ENCODE measurements at regions not wholly inside any gene's neighbourhood (a gene's known extent, or its start where the extent isn't known, plus 50 kb on each side); places are given as distances from the start of the nearest gene placed in this dataset.

DNA sequence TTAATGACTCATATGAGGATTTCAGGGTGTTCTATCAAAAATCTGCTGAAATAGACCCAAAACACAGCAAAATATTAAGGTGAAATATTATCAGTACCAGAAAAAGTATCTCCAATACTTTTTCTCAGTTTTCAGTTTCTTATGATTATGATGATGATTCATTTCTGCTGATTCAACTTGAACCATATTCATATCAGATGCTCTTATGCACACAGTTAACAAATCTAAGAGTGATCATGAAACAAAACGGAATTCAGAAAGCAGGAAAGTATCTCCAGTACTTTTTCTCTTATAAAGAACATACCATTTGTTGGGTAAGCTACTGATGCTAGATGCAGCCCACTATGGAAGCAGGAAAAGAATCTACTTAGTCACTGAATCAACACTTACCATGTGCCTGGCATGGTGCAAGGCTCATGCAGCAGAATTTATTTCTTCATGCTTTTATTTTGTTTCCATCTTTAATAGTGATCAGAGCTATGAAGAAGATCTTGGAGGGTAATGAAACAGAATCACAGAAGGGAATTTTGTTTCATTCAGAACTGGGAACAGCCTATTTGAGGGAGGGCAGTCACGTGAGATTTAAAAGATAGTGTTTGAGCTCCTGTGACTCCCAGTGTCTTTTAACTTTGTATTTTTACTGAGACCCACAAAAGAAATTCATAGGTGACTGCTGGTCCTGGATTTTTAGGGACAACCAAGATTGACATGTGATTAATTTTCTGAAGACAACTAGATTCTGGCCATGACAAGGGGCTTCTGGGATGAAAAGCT is 480.6 kb downstream of the SETD4 start:
- 73% methylated on average over 2 of the region's 2 CpGs for WGBS (ENCODE audit: low lambda C conversion rate)
- Histone ChIP-seq H2AFZ (ENCODE audit: low read length) (no peak overlapping the region), H3K4me2 (ENCODE audit: low read depth, low read length) (no peak overlapping the region), H3K27me3 (ENCODE audit: control insufficient read depth in 1 of 2, insufficient read depth in 2 of 2, low read length in 2 of 2) (no peaks in the 10 kb centered on the region; a peak in 1 of 5 replicates), H3K36me3 (replicated peaks in 1 of 2; ENCODE audit: control insufficient read depth in 1 of 2, insufficient read depth in 2 of 2, low read length in 2 of 2) (no peaks in the 10 kb centered on the region), H3K27ac (ENCODE audit: extremely low read length, insufficient read depth, low read length) (no peak overlapping the region), H3K9ac (ENCODE audit: insufficient read depth, low read depth, low read length) (no peak overlapping the region), H3K4me3 (replicated peaks in 1 of 3; ENCODE audit: insufficient read depth in 1 of 3, low read depth in 2 of 3, low read length in 3 of 3) (no peak overlapping the region), H3K79me2 (ENCODE audit: insufficient read depth, low read length) (no peaks in the 10 kb centered on the region), H3K9me3 (ENCODE audit: low read length) (no peaks in the 10 kb centered on the region), H4K20me1 (ENCODE audit: insufficient read depth, low read length) (no peaks in the 10 kb centered on the region), H3K4me1 (ENCODE audit: insufficient read depth, low read length) (no peaks in the 10 kb centered on the region)
- DNase-seq (ENCODE audit: low spot score) = no peak
- no TSS peak for BruUV-seq (replicated peaks)
- no peak for FAIRE-seq
- POLR2A ChIA-PET = no interaction called here
- in situ Hi-C loops (cut with HindIII; ENCODE audit: extremely low pct_ligation_motif_present, low pct_unique_long_range_greater_than_20kb) = no loop called here
- CTCF ChIA-PET (ENCODE audit: low intra/inter-chr PET ratio, low total read pairs) = no interaction called here
- intact Hi-C loops (cut with micrococcal nuclease; ENCODE audit: unreplicated experiment) = no loop called here
- ATAC-seq = no peak
- TF ChIP-seq, protein P1, sequence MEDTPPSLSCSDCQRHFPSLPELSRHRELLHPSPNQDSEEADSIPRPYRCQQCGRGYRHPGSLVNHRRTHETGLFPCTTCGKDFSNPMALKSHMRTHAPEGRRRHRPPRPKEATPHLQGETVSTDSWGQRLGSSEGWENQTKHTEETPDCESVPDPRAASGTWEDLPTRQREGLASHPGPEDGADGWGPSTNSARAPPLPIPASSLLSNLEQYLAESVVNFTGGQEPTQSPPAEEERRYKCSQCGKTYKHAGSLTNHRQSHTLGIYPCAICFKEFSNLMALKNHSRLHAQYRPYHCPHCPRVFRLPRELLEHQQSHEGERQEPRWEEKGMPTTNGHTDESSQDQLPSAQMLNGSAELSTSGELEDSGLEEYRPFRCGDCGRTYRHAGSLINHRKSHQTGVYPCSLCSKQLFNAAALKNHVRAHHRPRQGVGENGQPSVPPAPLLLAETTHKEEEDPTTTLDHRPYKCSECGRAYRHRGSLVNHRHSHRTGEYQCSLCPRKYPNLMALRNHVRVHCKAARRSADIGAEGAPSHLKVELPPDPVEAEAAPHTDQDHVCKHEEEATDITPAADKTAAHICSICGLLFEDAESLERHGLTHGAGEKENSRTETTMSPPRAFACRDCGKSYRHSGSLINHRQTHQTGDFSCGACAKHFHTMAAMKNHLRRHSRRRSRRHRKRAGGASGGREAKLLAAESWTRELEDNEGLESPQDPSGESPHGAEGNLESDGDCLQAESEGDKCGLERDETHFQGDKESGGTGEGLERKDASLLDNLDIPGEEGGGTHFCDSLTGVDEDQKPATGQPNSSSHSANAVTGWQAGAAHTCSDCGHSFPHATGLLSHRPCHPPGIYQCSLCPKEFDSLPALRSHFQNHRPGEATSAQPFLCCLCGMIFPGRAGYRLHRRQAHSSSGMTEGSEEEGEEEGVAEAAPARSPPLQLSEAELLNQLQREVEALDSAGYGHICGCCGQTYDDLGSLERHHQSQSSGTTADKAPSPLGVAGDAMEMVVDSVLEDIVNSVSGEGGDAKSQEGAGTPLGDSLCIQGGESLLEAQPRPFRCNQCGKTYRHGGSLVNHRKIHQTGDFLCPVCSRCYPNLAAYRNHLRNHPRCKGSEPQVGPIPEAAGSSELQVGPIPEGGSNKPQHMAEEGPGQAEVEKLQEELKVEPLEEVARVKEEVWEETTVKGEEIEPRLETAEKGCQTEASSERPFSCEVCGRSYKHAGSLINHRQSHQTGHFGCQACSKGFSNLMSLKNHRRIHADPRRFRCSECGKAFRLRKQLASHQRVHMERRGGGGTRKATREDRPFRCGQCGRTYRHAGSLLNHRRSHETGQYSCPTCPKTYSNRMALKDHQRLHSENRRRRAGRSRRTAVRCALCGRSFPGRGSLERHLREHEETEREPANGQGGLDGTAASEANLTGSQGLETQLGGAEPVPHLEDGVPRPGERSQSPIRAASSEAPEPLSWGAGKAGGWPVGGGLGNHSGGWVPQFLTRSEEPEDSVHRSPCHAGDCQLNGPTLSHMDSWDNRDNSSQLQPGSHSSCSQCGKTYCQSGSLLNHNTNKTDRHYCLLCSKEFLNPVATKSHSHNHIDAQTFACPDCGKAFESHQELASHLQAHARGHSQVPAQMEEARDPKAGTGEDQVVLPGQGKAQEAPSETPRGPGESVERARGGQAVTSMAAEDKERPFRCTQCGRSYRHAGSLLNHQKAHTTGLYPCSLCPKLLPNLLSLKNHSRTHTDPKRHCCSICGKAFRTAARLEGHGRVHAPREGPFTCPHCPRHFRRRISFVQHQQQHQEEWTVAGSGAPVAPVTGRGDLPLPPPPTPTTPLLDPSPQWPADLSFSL (CRISPR knock-in tag; IDR thresholded peaks at IDR 0.05) = no peak
- TF ChIP-seq, protein P2, sequence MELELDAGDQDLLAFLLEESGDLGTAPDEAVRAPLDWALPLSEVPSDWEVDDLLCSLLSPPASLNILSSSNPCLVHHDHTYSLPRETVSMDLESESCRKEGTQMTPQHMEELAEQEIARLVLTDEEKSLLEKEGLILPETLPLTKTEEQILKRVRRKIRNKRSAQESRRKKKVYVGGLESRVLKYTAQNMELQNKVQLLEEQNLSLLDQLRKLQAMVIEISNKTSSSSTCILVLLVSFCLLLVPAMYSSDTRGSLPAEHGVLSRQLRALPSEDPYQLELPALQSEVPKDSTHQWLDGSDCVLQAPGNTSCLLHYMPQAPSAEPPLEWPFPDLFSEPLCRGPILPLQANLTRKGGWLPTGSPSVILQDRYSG (CRISPR knock-in tag; IDR thresholded peaks at IDR 0.05) = no peak
- TF ChIP-seq TBL1XR1 (IDR thresholded peaks at IDR 0.05; ENCODE audit: borderline replicate concordance, low read length, partially characterized antibody) (no peak), ERF (CRISPR knock-in tag; IDR thresholded peaks at IDR 0.05) (no peak), HHEX (CRISPR knock-in tag; IDR thresholded peaks at IDR 0.05) (no peak), KDM2A (CRISPR knock-in tag; IDR thresholded peaks at IDR 0.05; ENCODE audit: borderline replicate concordance, low read depth) (no peak), NFIB (CRISPR knock-in tag; IDR thresholded peaks at IDR 0.05; ENCODE audit: borderline replicate concordance) (no peak), ZNF670 (CRISPR knock-in tag; IDR thresholded peaks at IDR 0.05; ENCODE audit: borderline replicate concordance) (no peak), MAFF (IDR thresholded peaks at IDR 0.05; ENCODE audit: low read depth, low read length) (no peak), SIN3B (IDR thresholded peaks at IDR 0.05; ENCODE audit: low read length) (no peak), ZNF3 (CRISPR knock-in tag; IDR thresholded peaks at IDR 0.05) (no peak)
- TF ChIP-seq, protein P3, sequence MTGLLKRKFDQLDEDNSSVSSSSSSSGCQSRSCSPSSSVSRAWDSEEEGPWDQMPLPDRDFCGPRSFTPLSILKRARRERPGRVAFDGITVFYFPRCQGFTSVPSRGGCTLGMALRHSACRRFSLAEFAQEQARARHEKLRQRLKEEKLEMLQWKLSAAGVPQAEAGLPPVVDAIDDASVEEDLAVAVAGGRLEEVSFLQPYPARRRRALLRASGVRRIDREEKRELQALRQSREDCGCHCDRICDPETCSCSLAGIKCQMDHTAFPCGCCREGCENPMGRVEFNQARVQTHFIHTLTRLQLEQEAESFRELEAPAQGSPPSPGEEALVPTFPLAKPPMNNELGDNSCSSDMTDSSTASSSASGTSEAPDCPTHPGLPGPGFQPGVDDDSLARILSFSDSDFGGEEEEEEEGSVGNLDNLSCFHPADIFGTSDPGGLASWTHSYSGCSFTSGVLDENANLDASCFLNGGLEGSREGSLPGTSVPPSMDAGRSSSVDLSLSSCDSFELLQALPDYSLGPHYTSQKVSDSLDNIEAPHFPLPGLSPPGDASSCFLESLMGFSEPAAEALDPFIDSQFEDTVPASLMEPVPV (CRISPR knock-in tag; IDR thresholded peaks at IDR 0.05) = no peak
- TF ChIP-seq, protein P4, sequence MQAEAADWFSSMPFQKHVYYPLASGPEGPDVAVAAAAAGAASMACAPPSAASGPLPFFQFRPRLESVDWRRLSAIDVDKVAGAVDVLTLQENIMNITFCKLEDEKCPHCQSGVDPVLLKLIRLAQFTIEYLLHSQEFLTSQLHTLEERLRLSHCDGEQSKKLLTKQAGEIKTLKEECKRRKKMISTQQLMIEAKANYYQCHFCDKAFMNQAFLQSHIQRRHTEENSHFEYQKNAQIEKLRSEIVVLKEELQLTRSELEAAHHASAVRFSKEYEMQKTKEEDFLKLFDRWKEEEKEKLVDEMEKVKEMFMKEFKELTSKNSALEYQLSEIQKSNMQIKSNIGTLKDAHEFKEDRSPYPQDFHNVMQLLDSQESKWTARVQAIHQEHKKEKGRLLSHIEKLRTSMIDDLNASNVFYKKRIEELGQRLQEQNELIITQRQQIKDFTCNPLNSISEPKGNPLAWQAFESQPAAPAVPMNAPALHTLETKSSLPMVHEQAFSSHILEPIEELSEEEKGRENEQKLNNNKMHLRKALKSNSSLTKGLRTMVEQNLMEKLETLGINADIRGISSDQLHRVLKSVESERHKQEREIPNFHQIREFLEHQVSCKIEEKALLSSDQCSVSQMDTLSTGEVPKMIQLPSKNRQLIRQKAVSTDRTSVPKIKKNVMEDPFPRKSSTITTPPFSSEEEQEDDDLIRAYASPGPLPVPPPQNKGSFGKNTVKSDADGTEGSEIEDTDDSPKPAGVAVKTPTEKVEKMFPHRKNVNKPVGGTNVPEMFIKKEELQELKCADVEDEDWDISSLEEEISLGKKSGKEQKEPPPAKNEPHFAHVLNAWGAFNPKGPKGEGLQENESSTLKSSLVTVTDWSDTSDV (CRISPR knock-in tag; IDR thresholded peaks at IDR 0.05) = no peak

Measured in HepG2 (cell line).